HCT116 (cell line): ENCODE measurements at regions not wholly inside any gene's neighbourhood (a gene's known extent, or its start where the extent isn't known, plus 50 kb on each side); places are given as distances from the start of the nearest gene placed in this dataset.

ENCODE experiments used
- ATAC-seq: fragments of 200-7000 bp; cut with Tn5 transposase; 2 replicates; pipeline ENCODE4 v1.9.1; 2020; ENCODE audit warnings: mild to moderate bottlenecking, moderate library complexity
- BruUV-seq: library from RNA; stranded (reverse); fragments of 400-500 nt; replicated peaks from 2 replicates; lab custom pipeline; 2021; lab: Mats Ljungman, UMichigan
- CTCF ChIA-PET: fragments of 300-600 bp; sonication (Branson Sonifier 250); formaldehyde crosslinking; loops from one replicate; lab custom pipeline; 2021; ENCODE audit warnings: antibody characterized with exemption; lab: Charles Lee
- POLR2A ChIA-PET: fragments of 300-600, 350-600 bp; sonication (Branson Sonifier 250); formaldehyde crosslinking; loops from one replicate; lab custom pipeline; 2021; ENCODE audit warnings: antibody characterized with exemption; lab: Charles Lee
- RAD21 ChIA-PET, 2 experiments: fragments of 300-600 bp; sonication (Branson Sonifier 250); formaldehyde crosslinking; loops; one replicate each; lab custom pipeline; 2023; ENCODE audit warnings: low total read pairs in 2 of 2; ENCODE audit not compliant: uncharacterized antibody in 2 of 2, unreplicated experiment in 2 of 2, low non-redundant PET in 1 of 2; lab: Charles Lee
- DNase-seq: peaks from one replicate; pipeline ENCODE4 v3.0.0-alpha.2; 2010; ENCODE audit warnings: low read depth, low spot score
- H2AFZ ChIP-seq: fragments of 200-600 bp; shearing (Covaris generic), sonication (generic); 2 replicates; pipeline ENCODE4 v1.6.1; 2017; ENCODE audit warnings: low read depth, mixed run types, mixed read lengths, antibody characterized with exemption, low read length; ENCODE audit not compliant: poor library complexity, severe bottlenecking
- H3K27ac ChIP-seq: 2 replicates; pipeline ENCODE4 v1.5.1; 2012; ENCODE audit warnings: low read depth, low read length
- H3K27me3 ChIP-seq: fragments of 200-600 bp; sonication (generic); 2 replicates; pipeline ENCODE4 v1.6.1; 2016; ENCODE audit warnings: mixed run types, low read length, mixed read lengths; ENCODE audit not compliant: insufficient read depth
- H3K36me3 ChIP-seq, 2 experiments: fragments of 200-500 bp in 1 of 2; fragments of 200-600 bp in 1 of 2; sonication (Bioruptor generic) in 1 of 2; sonication (generic) in 1 of 2; 2 replicates each; pipeline versions ENCODE4 v1.5.1 to v1.6.1; 2014 to 2016; ENCODE audit warnings: low read length in 2 of 2, inconsistent platforms in 1 of 2, mixed read lengths in 1 of 2, mixed run types in 1 of 2; ENCODE audit not compliant: insufficient read depth in 2 of 2, control insufficient read depth in 1 of 2
- H3K4me1 ChIP-seq, 2 experiments: fragments of 200-600 bp in 1 of 2; sonication (generic) in 1 of 2; 2 replicates each; pipeline versions ENCODE4 v1.5.1 to v1.6.1; 2012 to 2017; ENCODE audit warnings: low read length in 2 of 2, inconsistent platforms in 1 of 2, mild to moderate bottlenecking in 1 of 2, mixed read lengths in 1 of 2, mixed run types in 1 of 2, moderate library complexity in 1 of 2; ENCODE audit not compliant: insufficient read depth in 2 of 2, control insufficient read depth in 1 of 2
- H3K4me2 ChIP-seq: fragments of 200-600 bp; sonication (generic); 2 replicates; pipeline ENCODE4 v1.6.1; 2017; ENCODE audit warnings: mixed run types, low read length, mixed read lengths
- H3K4me3 ChIP-seq, 2 experiments: fragments of 200-600 bp in 1 of 2; sonication (generic) in 1 of 2; replicated peaks in 1 of 2; 2 replicates each; pipeline ENCODE4 v1.5.1; 2011 to 2016; ENCODE audit warnings: low read length in 2 of 2, control low read depth in 1 of 2, low read depth in 1 of 2, mild to moderate bottlenecking in 1 of 2, mixed read lengths in 1 of 2, mixed run types in 1 of 2
- H3K79me2 ChIP-seq: fragments of 200-600 bp; sonication (generic); 2 replicates; pipeline ENCODE4 v1.6.1; 2017; ENCODE audit warnings: mild to moderate bottlenecking, mixed run types, low read length, moderate library complexity, mixed read lengths; ENCODE audit not compliant: insufficient read depth
- H3K9ac ChIP-seq: fragments of 200-600 bp; sonication (generic); 2 replicates; pipeline ENCODE4 v1.6.1; 2016; ENCODE audit warnings: low read length, mixed read lengths
- H3K9me2 ChIP-seq: fragments of 200-600 bp; sonication (generic), shearing (Covaris generic); 2 replicates; pipeline ENCODE4 v1.6.1; 2017; ENCODE audit warnings: mixed run types, mild to moderate bottlenecking, moderate library complexity; ENCODE audit not compliant: insufficient read depth
- H3K9me3 ChIP-seq, 2 experiments: fragments of 200-500 bp in 1 of 2; fragments of 200-600 bp in 1 of 2; sonication (Bioruptor generic) in 1 of 2; sonication (generic) in 1 of 2; 2 replicates each; pipeline ENCODE4 v1.6.1; 2014 to 2017; ENCODE audit warnings: low read length in 2 of 2, mixed read lengths in 2 of 2, inconsistent platforms in 1 of 2, low read depth in 1 of 2, mild to moderate bottlenecking in 1 of 2, mixed run types in 1 of 2, moderate library complexity in 1 of 2; ENCODE audit not compliant: control insufficient read depth in 1 of 2, insufficient read depth in 1 of 2
- H4K20me1 ChIP-seq: fragments of 200-600 bp; sonication (generic), shearing (Covaris generic); 2 replicates; pipeline ENCODE4 v1.6.1; 2017; ENCODE audit warnings: mixed run types, mild to moderate bottlenecking, moderate library complexity; ENCODE audit not compliant: insufficient read depth
- ATF3 ChIP-seq: IDR thresholded peaks from 2 replicates; pipeline ENCODE4 v1.6.1; 2012
- CBX3 ChIP-seq: IDR thresholded peaks from 2 replicates; pipeline ENCODE4 v1.6.1; 2012; ENCODE audit warnings: low read depth
- CTCF ChIP-seq, 3 experiments: fragments of 200-600 bp in 1 of 3; sonication (generic) in 1 of 3; IDR thresholded peaks in 2 of 3; conservative IDR thresholded peaks in 1 of 3; 2 replicates each; pipeline ENCODE4 v1.5.1; 2012 to 2017; ENCODE audit warnings: low read depth in 2 of 3, low read length in 2 of 3, antibody characterized with exemption in 1 of 3, borderline replicate concordance in 1 of 3, control low read depth in 1 of 3, mild to moderate bottlenecking in 1 of 3, mixed read lengths in 1 of 3, mixed run types in 1 of 3, moderate library complexity in 1 of 3; ENCODE audit not compliant: insufficient read depth in 1 of 3
- EGR1 ChIP-seq: IDR thresholded peaks from 2 replicates; pipeline ENCODE4 v1.6.1; 2012; ENCODE audit warnings: low read depth
- EZH2 ChIP-seq: fragments of 200-600 bp; sonication (generic); IDR thresholded peaks from 2 replicates; pipeline ENCODE4 v1.6.1; 2017; ENCODE audit warnings: antibody characterized with exemption, mixed run types
- FOSL1 ChIP-seq: IDR thresholded peaks from 2 replicates; pipeline ENCODE4 v1.6.1; 2012; ENCODE audit warnings: low read depth
- MAX ChIP-seq: IDR thresholded peaks from 2 replicates; pipeline ENCODE4 v1.6.1; 2012
- RAD21 ChIP-seq: IDR thresholded peaks from 2 replicates; pipeline ENCODE4 v1.6.1; 2012; ENCODE audit warnings: low read depth, mild to moderate bottlenecking
- YY1 ChIP-seq: IDR thresholded peaks from 2 replicates; pipeline ENCODE4 v1.6.1; 2011; ENCODE audit warnings: low read length, low read depth, moderate library complexity, mild to moderate bottlenecking; ENCODE audit not compliant: insufficient replicate concordance; ENCODE audit errors: extremely low read depth
- ZNF274 ChIP-seq: fragments of 200-500 bp; sonication (Bioruptor generic); IDR thresholded peaks from 2 replicates; pipeline ENCODE4 v1.6.1; 2014; ENCODE audit warnings: mild to moderate bottlenecking, low read depth, low read length, inconsistent platforms
- intact Hi-C: fragments of 100-400 bp; cut with micrococcal nuclease; formaldehyde crosslinking; loops from 2 replicates; pipeline ENCODE4 v1.10.0; 2022

GRCh38 chr3:144350125-144350524 lies 378.5 kb downstream of the DIPK2A start:
- intact Hi-C loops = no loop called here
- DNase-seq (no peak), ATAC-seq (no peak)
- Histone ChIP-seq H3K79me2 (no peaks in the 10 kb centered on the region), H4K20me1 (no peaks in the 10 kb centered on the region), H3K4me3 (no peak overlapping the region), H3K9ac (no peak overlapping the region), H3K27ac (no peak overlapping the region), H3K27me3 (no peaks in the 10 kb centered on the region), H3K36me3 (no peaks in the 10 kb centered on the region), H3K9me3 (no peaks in the 10 kb centered on the region), H3K4me1 (no peaks in the 10 kb centered on the region), H3K9me2 (no peaks in the 10 kb centered on the region), H3K4me2 (no peak overlapping the region), H2AFZ (no peak overlapping the region)
- ChIA-PET CTCF (no interaction called here), RAD21 (no interaction called here), POLR2A (no interaction called here)
- no TSS peak for BruUV-seq
- TF ChIP-seq MAX = no peak
- TF ChIP-seq FOSL1 = no peak
- no peak for TF ChIP-seq EGR1
- no peak for TF ChIP-seq CBX3
- TF ChIP-seq CTCF (IDR thresholded peaks at IDR 0.05 in 2 of 3, conservative IDR thresholded peaks at IDR 0.05 in 1 of 3; ENCODE audit: borderline replicate concordance in 1 of 3, insufficient read depth in 1 of 3, low read depth in 2 of 3, low read length in 2 of 3) = no peak
- no peak for TF ChIP-seq ZNF274
- TF ChIP-seq YY1 = no peak
- no peak for TF ChIP-seq EZH2

- ChIA-PET RAD21 (no interaction called here), POLR2A (no interaction called here), CTCF (no interaction called here)
- no peaks in the 10 kb centered on the region for H4K20me1 ChIP-seq
- DNase-seq (no peak), ATAC-seq (no peak)
- TF ChIP-seq RAD21 (no peak), ATF3 (no peak)
- H3K9ac ChIP-seq = no peak overlapping the region
- no peak overlapping the region for H2AFZ ChIP-seq
- H3K27me3 ChIP-seq = no peaks in the 10 kb centered on the region
- intact Hi-C loops = no loop called here
- H3K4me2 ChIP-seq = no peak overlapping the region
- no peaks in the 10 kb centered on the region for H3K9me2 ChIP-seq
- no peaks in the 10 kb centered on the region for H3K9me3 ChIP-seq
- H3K4me3 ChIP-seq = no peak overlapping the region
- H3K36me3 ChIP-seq = no peaks in the 10 kb centered on the region
- no peaks in the 10 kb centered on the region for H3K4me1 ChIP-seq
- no TSS peak for BruUV-seq
- H3K79me2 ChIP-seq = no peaks in the 10 kb centered on the region
- H3K27ac ChIP-seq = no peak overlapping the region
These were observed 379.4 kb downstream of the DIPK2A start for GRCh38 chr3:144351011-144351410.
